Hematopoietic multipotent progenitor cell (in vitro differentiated cells): ENCODE measurements at regions not wholly inside any gene's neighbourhood (a gene's known extent, or its start where the extent isn't known, plus 50 kb on each side); places are given as distances from the start of the nearest gene placed in this dataset.
"Not testable (repeated sequence)": the region's sequence is repeated elsewhere in the genome, so short reads cannot be mapped to it uniquely, and the experiment has no call there.

Experiments
- DNase-seq, 3 donors: peaks; one replicate each; pipeline ENCODE4 v3.0.0-alpha.2; 2011 to 2015; ENCODE audit warnings: low read depth in 2 of 3, low spot score in 2 of 3

GRCh38 chr7:37598824-37599223 is 84.7 kb upstream of the GPR141 start:
- DNase-seq = peak in 2 of 3 donors; percentile 68 to 90

GRCh38 chr7:37601321-37601720 is 82.2 kb upstream of the GPR141 start:
- DNase-seq = no peak

- DNase-seq = no peak
Observed at GRCh38 chr7:37604078-37604477, 79.5 kb upstream of the GPR141 start.

GRCh38 chr7:37617406-37617805 is 66.2 kb upstream of the GPR141 start:
- not testable (repeated sequence) for DNase-seq

GRCh38 chr7:37633048-37633447 is 50.5 kb upstream of the GPR141 start:
- no peak for DNase-seq
